ENCODE measurements at regions not wholly inside any gene's neighbourhood (a gene's known extent, or its start where the extent isn't known, plus 50 kb on each side); places are given as distances from the start of the nearest gene placed in this dataset.

DNA sequence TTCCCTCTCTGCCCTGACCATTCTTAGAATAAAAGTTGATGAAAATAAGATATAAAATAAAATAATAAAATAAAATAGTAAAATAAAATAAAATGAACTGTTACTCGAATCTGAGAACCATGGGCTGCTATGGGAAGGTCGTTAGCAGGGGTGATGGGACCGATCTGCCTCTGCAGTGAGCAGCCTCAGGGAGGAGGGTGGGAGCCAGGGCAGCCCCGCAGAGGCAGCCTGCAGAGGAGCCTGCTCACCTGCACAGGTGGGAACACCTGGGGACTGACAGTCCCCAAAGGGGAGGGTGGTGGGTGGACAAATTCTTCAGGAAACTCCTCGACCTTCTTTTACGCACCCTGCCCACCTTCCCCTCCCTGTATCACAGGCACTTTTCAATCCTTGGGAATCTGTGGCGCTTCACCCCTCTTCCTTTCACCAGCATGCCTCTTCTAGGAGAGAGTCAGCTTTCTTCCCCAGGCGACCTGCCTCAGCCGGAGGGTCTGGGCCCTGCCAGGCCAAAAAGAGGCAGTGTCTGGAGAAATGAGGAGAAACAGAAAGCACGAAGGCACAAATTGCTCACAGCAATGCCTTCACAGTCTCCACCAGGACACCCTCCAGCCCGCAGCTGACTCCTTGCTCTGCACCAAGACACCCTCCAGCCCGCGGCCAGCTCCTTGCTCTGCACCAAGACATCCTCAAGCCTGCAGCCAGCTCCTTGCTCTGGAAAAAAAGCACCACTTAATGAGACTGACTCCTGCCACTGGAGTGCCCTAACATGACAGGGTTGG lies 368.4 kb upstream of the SHH start:
- no peak for DNase-seq
- TF ChIP-seq, protein P1, sequence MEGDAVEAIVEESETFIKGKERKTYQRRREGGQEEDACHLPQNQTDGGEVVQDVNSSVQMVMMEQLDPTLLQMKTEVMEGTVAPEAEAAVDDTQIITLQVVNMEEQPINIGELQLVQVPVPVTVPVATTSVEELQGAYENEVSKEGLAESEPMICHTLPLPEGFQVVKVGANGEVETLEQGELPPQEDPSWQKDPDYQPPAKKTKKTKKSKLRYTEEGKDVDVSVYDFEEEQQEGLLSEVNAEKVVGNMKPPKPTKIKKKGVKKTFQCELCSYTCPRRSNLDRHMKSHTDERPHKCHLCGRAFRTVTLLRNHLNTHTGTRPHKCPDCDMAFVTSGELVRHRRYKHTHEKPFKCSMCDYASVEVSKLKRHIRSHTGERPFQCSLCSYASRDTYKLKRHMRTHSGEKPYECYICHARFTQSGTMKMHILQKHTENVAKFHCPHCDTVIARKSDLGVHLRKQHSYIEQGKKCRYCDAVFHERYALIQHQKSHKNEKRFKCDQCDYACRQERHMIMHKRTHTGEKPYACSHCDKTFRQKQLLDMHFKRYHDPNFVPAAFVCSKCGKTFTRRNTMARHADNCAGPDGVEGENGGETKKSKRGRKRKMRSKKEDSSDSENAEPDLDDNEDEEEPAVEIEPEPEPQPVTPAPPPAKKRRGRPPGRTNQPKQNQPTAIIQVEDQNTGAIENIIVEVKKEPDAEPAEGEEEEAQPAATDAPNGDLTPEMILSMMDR (IDR thresholded peaks at IDR 0.05; ENCODE audit: low read depth, low read length): no peak
- H3K27me3 ChIP-seq (ENCODE audit: insufficient read depth, low read depth, severe bottlenecking): peaks cover 86% of the 10 kb centered on the region
- no peak overlapping the region for H3K4me3 ChIP-seq (ENCODE audit: low read depth, low read length)
- H3K36me3 ChIP-seq: no peaks in the 10 kb centered on the region
- no peak overlapping the region for H3K27ac ChIP-seq
- H3K9me3 ChIP-seq (ENCODE audit: severe bottlenecking): no peaks in the 10 kb centered on the region

DNA sequence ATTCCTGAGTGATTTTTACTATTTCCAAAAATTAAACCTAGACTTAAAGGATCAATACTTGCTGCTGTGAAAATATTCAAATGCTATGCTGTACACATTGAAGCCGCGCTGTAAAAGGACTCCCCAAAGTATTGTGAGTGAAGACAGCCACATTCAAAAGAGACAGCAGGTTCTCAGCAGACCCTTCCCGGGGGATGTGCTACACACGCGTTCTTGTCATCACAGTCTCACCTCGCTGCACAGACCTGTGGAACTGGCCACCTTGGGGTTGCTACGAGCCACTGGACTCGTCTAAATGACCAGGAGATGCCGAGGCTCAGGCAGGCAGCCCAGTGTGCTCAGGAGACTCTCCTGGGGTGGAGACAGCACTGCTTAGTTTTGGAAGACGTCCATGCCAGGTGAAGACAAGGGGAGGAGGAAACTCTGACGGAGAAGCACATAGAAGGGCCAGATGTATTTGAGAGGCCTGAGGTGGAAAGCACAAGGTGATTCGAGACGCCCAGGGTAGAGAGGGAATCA lies 367.7 kb upstream of the SHH start:
- TF ChIP-seq, protein P1 (IDR thresholded peaks at IDR 0.05; ENCODE audit: low read depth, low read length): no peak
- H3K27ac ChIP-seq: no peak overlapping the region
- H3K9me3 ChIP-seq (ENCODE audit: severe bottlenecking): no peaks in the 10 kb centered on the region
- DNase-seq: no peak
- peaks cover 90% of the 10 kb centered on the region for H3K27me3 ChIP-seq (ENCODE audit: insufficient read depth, low read depth, severe bottlenecking)
- no peaks in the 10 kb centered on the region for H3K36me3 ChIP-seq
- H3K4me3 ChIP-seq (ENCODE audit: low read depth, low read length): no peak overlapping the region

DNA sequence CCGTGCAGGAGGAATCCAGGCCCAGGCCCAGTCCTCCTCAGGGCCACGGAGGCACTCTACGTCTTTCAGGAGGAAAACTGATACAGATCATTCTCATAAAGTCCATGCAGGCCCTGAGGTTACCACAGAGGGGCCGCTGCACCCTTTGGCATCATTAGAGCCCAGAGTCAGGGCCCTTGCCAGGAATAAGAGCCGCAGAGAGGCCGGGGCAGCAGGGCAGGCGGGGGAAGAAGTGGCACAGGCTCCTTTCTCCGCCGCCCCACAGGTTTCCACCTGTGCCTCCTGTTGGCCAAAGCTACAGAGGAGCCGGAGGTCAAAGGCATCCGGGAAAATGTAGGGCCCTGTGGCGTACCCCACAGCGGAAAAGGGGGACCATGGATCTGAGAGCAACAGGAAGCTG lies 366.6 kb upstream of the SHH start:
- Histone ChIP-seq H3K27ac (no peak overlapping the region), H3K9me3 (ENCODE audit: severe bottlenecking) (no peaks in the 10 kb centered on the region), H3K27me3 (ENCODE audit: insufficient read depth, low read depth, severe bottlenecking) (peaks cover 93% of the 10 kb centered on the region), H3K4me3 (ENCODE audit: low read depth, low read length) (no peak overlapping the region), H3K36me3 (no peaks in the 10 kb centered on the region)
- no peak for DNase-seq
- TF ChIP-seq, protein P1 (IDR thresholded peaks at IDR 0.05; ENCODE audit: low read depth, low read length): no peak

DNA sequence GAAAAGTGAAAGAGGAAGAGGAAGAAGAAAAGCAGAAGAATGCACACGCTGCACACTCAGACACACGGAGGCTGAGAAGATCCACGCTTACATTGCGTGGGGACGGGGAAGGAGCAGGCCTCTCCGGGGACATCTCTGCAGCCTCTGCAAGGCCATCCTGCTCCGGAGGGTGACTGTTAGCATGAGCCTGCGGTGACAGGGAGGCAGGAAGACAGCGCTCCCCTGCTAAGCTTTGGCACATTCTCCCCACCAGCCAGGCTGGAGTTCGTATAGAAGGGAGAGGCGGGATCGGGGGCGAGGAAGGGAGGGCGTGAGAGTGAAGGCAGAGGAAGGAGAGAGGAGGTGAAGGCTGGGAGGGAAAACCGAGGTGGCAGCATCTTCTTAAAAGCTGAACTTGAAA lies 366.0 kb upstream of the SHH start:
- TF ChIP-seq, protein P1 (IDR thresholded peaks at IDR 0.05; ENCODE audit: low read depth, low read length): no peak
- DNase-seq: no peak
- no peaks in the 10 kb centered on the region for H3K9me3 ChIP-seq (ENCODE audit: severe bottlenecking)
- H3K27me3 ChIP-seq (ENCODE audit: insufficient read depth, low read depth, severe bottlenecking): peaks cover 96% of the 10 kb centered on the region
- H3K36me3 ChIP-seq: no peaks in the 10 kb centered on the region
- H3K4me3 ChIP-seq (ENCODE audit: low read depth, low read length): no peak overlapping the region
- no peak overlapping the region for H3K27ac ChIP-seq

DNA sequence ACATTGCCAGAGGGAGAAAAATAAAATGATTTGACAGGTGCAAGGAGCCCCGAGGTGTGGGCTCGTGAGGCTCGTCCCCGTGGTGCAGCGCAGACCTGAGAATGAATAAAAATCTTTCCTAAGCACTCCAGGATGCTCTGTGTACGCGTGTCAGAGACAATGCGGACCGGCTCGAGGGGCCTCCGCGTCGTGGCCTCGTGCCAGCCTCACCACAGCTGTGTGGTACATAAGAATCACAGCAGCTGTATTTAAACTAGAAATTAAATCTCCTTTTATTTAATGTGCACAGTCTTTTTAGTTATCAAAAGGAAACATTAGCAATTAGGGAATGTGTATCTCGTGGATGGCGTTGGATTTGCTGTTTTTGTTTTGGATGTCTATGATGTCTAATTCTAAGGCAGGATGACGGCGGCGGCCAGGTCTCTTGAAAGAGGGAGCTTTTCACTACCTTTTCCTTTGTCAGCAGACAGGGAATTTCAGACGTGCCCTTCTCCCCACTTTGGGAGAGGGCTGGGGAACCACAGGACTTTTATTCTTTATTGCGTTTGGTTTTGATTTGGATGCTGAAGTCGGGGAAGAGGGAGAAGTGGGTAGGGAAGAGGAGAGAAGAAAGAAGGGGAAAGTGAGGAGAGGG lies 365.3 kb upstream of the SHH start:
- H3K27me3 ChIP-seq (ENCODE audit: insufficient read depth, low read depth, severe bottlenecking): peaks cover 96% of the 10 kb centered on the region
- H3K27ac ChIP-seq: no peak overlapping the region
- no peak overlapping the region for H3K4me3 ChIP-seq (ENCODE audit: low read depth, low read length)
- H3K9me3 ChIP-seq (ENCODE audit: severe bottlenecking): no peaks in the 10 kb centered on the region
- no peaks in the 10 kb centered on the region for H3K36me3 ChIP-seq
- TF ChIP-seq, protein P1 (IDR thresholded peaks at IDR 0.05; ENCODE audit: low read depth, low read length): no peak
- DNase-seq: no peak
